Erythroblast (primary cell): ENCODE measurements at regions not wholly inside any gene's neighbourhood (a gene's known extent, or its start where the extent isn't known, plus 50 kb on each side); places are given as distances from the start of the nearest gene placed in this dataset.

Experiments used
- GATA1 ChIP-seq: IDR thresholded peaks from 2 replicates; pipeline ENCODE4 v1.6.1; 2011; ENCODE audit warnings: low read depth, mild to moderate bottlenecking, control low read depth, low read length, moderate library complexity
- POLR2A ChIP-seq: IDR thresholded peaks from 2 replicates; pipeline ENCODE4 v1.6.1; 2011; ENCODE audit warnings: mild to moderate bottlenecking, low read length

- no peak for TF ChIP-seq POLR2A
- TF ChIP-seq GATA1 = no peak
These were observed 1370.3 kb upstream of the CDH9 start for GRCh38 chr5:28408651-28409050.
